SK-N-SH (cell line): ENCODE measurements at regions not wholly inside any gene's neighbourhood (a gene's known extent, or its start where the extent isn't known, plus 50 kb on each side); places are given as distances from the start of the nearest gene placed in this dataset.

Source experiments
- CHD2 ChIP-seq: fragments of 150-350 bp; IDR thresholded peaks from 2 replicates; pipeline ENCODE4 v1.6.1; 2018; ENCODE audit warnings: low read length; ENCODE audit not compliant: partially characterized antibody
- EP300 ChIP-seq, 2 experiments: IDR thresholded peaks; 2 replicates each; pipeline versions ENCODE4 v1.4.0 to v1.6.1; 2012; ENCODE audit warnings: borderline replicate concordance in 1 of 2, low read depth in 1 of 2, low read length in 1 of 2
- GABPA ChIP-seq: IDR thresholded peaks from 2 replicates; pipeline ENCODE4 v1.4.0; 2012; ENCODE audit warnings: low read depth, mild to moderate bottlenecking
- MAX ChIP-seq: IDR thresholded peaks from 2 replicates; pipeline ENCODE4 v1.4.0; 2012; ENCODE audit warnings: low read depth
- MXI1 ChIP-seq: IDR thresholded peaks from 2 replicates; pipeline ENCODE4 v1.6.1; 2012; ENCODE audit warnings: mild to moderate bottlenecking, low read depth, low read length, improper control_type of control experiment
- POLR2AphosphoS5 ChIP-seq: IDR thresholded peaks from 2 replicates; pipeline ENCODE4 v1.6.1; 2012; ENCODE audit warnings: low read depth, low read length
- RFX5 ChIP-seq: IDR thresholded peaks from 2 replicates; pipeline ENCODE4 v1.6.1; 2012; ENCODE audit warnings: mild to moderate bottlenecking, improper control_type of control experiment, low read length
- RXRA ChIP-seq: IDR thresholded peaks from 2 replicates; pipeline ENCODE4 v1.4.0; 2012; ENCODE audit warnings: low read depth, mild to moderate bottlenecking, borderline replicate concordance
- SMC3 ChIP-seq: IDR thresholded peaks from 2 replicates; pipeline ENCODE4 v1.6.1; 2012; ENCODE audit warnings: low read depth, low read length, improper control_type of control experiment
- TF ChIP-seq, protein P1 (sequence below): fragments of 200-600 bp; sonication (generic); IDR thresholded peaks from 2 replicates; pipeline ENCODE4 v1.6.1; 2017; ENCODE audit warnings: antibody characterized with exemption, mild to moderate bottlenecking, moderate library complexity

GRCh38 chr7:45328403-45328981 is 170.9 kb downstream of the RAMP3 start:
- TF ChIP-seq, protein P1, sequence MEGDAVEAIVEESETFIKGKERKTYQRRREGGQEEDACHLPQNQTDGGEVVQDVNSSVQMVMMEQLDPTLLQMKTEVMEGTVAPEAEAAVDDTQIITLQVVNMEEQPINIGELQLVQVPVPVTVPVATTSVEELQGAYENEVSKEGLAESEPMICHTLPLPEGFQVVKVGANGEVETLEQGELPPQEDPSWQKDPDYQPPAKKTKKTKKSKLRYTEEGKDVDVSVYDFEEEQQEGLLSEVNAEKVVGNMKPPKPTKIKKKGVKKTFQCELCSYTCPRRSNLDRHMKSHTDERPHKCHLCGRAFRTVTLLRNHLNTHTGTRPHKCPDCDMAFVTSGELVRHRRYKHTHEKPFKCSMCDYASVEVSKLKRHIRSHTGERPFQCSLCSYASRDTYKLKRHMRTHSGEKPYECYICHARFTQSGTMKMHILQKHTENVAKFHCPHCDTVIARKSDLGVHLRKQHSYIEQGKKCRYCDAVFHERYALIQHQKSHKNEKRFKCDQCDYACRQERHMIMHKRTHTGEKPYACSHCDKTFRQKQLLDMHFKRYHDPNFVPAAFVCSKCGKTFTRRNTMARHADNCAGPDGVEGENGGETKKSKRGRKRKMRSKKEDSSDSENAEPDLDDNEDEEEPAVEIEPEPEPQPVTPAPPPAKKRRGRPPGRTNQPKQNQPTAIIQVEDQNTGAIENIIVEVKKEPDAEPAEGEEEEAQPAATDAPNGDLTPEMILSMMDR, result no peak
- TF ChIP-seq CHD2 (no peak), EP300 (IDR thresholded peaks at IDR 0.05; ENCODE audit: borderline replicate concordance in 1 of 2, low read depth in 1 of 2, low read length in 1 of 2) (no peak), SMC3 (no peak), GABPA (no peak), POLR2AphosphoS5 (no peak), MXI1 (no peak), RXRA (no peak), MAX (no peak), RFX5 (no peak)
